ENCODE measurements at regions not wholly inside any gene's neighbourhood (a gene's known extent, or its start where the extent isn't known, plus 50 kb on each side); places are given as distances from the start of the nearest gene placed in this dataset.

- DNase-seq = no peak
These were observed 79.9 kb upstream of the PRR23E start for GRCh38 chr3:127112796-127113570.

GRCh38 chr3:127113571-127113891 is 79.4 kb upstream of the PRR23E start:
- DNase-seq = no peak

GRCh38 chr3:127114337-127115070 is 78.4 kb upstream of the PRR23E start:
- DNase-seq = peak; percentile 48

- no peak for DNase-seq
These were observed 77.1 kb upstream of the PRR23E start for GRCh38 chr3:127115691-127116351.

- DNase-seq = no peak
These were observed 74.6 kb upstream of the PRR23E start for GRCh38 chr3:127118366-127118765.

GRCh38 chr3:127119693-127120464 is 73.1 kb upstream of the PRR23E start:
- no peak for DNase-seq

GRCh38 chr3:127120851-127121647 is 71.9 kb upstream of the PRR23E start:
- DNase-seq = no peak

- DNase-seq = no peak
These were observed 71.0 kb upstream of the PRR23E start for GRCh38 chr3:127121885-127122284.

- no peak for DNase-seq
These were observed 69.4 kb upstream of the PRR23E start for GRCh38 chr3:127123533-127123932.

GRCh38 chr3:127124120-127124519 is 68.8 kb upstream of the PRR23E start:
- DNase-seq = no peak

- no peak for DNase-seq
These were observed 61.3 kb upstream of the PRR23E start for GRCh38 chr3:127131424-127132170.

GRCh38 chr3:127132876-127133275 is 60.1 kb upstream of the PRR23E start:
- no peak for DNase-seq

GRCh38 chr3:127133971-127134370 is 59.0 kb upstream of the PRR23E start:
- DNase-seq = no peak

- no peak for DNase-seq
These were observed 58.5 kb upstream of the PRR23E start for GRCh38 chr3:127134466-127134865.

GRCh38 chr3:127134887-127135240 is 58.1 kb upstream of the PRR23E start:
- no peak for DNase-seq

- peak; percentile 79 for DNase-seq
These were observed 57.5 kb upstream of the PRR23E start for GRCh38 chr3:127135241-127136023.

- DNase-seq = no peak
These were observed 56.8 kb upstream of the PRR23E start for GRCh38 chr3:127136024-127136600.

GRCh38 chr3:127136706-127137105 is 56.2 kb upstream of the PRR23E start:
- DNase-seq = no peak

- no peak for DNase-seq
These were observed 55.8 kb upstream of the PRR23E start for GRCh38 chr3:127137113-127137512.

- DNase-seq = no peak
These were observed 55.0 kb upstream of the PRR23E start for GRCh38 chr3:127137757-127138536.
